WTC11 (cell line): ENCODE measurements at regions not wholly inside any gene's neighbourhood (a gene's known extent, or its start where the extent isn't known, plus 50 kb on each side); places are given as distances from the start of the nearest gene placed in this dataset.

Source experiments
- ATAC-seq: fragments of 200-7000 bp; cut with Tn5 transposase; 2 replicates; pipeline ENCODE4 v1.10.0; 2021; ENCODE audit warnings: mild to moderate bottlenecking, moderate library complexity
- CTCF ChIA-PET: fragments of 300-600 bp; sonication (Branson Sonifier 250); formaldehyde crosslinking; loops from one replicate; lab custom pipeline; 2021; ENCODE audit warnings: antibody characterized with exemption; lab: Charles Lee
- POLR2A ChIA-PET: fragments of 350-600 bp; sonication (Branson Sonifier 250); formaldehyde crosslinking; loops from one replicate; lab custom pipeline; 2021; ENCODE audit warnings: antibody characterized with exemption; lab: Charles Lee
- DNase-seq: peaks from one replicate; pipeline ENCODE4 v3.0.0; 2021; ENCODE audit warnings: low spot score
- H3K27ac Mint-ChIP-seq: 2 replicates; pipeline ENCODE4 v1.8.0; 2021; ENCODE audit warnings: mixed read lengths
- H3K27me3 Mint-ChIP-seq: 2 replicates; pipeline ENCODE4 v1.8.0; 2021; ENCODE audit warnings: low read depth, mild to moderate bottlenecking, moderate library complexity, mixed read lengths
- H3K36me3 Mint-ChIP-seq: 2 replicates; pipeline ENCODE4 v1.8.0; 2021; ENCODE audit warnings: mixed read lengths
- H3K4me1 Mint-ChIP-seq: 2 replicates; pipeline ENCODE4 v1.8.0; 2022; ENCODE audit warnings: mixed read lengths
- H3K4me3 Mint-ChIP-seq: 2 replicates; pipeline ENCODE4 v1.8.0; 2021; ENCODE audit warnings: mild to moderate bottlenecking, moderate library complexity, mixed read lengths
- H3K9me3 Mint-ChIP-seq: 2 replicates; pipeline ENCODE4 v1.8.0; 2021; ENCODE audit warnings: mixed read lengths
- ATF2 ChIP-seq: sonication (generic); formaldehyde crosslinking; IDR thresholded peaks from 2 replicates; pipeline ENCODE4 v1.8.1; 2022; ENCODE audit warnings: low read depth, missing genetic modification reagents, borderline replicate concordance
- CDX4 ChIP-seq: fragments of 250-450 bp; sonication (Bioruptor Pico); IDR thresholded peaks from 2 replicates; pipeline ENCODE4 v1.9.0; 2021; ENCODE audit warnings: moderate library complexity, mild to moderate bottlenecking, inconsistent platforms, borderline replicate concordance
- E2F4 ChIP-seq: sonication (generic); formaldehyde crosslinking; IDR thresholded peaks from 2 replicates; pipeline ENCODE4 v1.8.1; 2022; ENCODE audit warnings: low read depth, mild to moderate bottlenecking, moderate library complexity, missing genetic modification reagents, borderline replicate concordance
- E2F5 ChIP-seq: sonication (generic); formaldehyde crosslinking; IDR thresholded peaks from 2 replicates; pipeline ENCODE4 v1.8.1; 2022; ENCODE audit warnings: mild to moderate bottlenecking, moderate library complexity, missing genetic modification reagents
- ESRRA ChIP-seq: sonication (generic); formaldehyde crosslinking; IDR thresholded peaks from 2 replicates; pipeline ENCODE4 v1.8.1; 2022; ENCODE audit warnings: mild to moderate bottlenecking, missing genetic modification reagents, borderline replicate concordance
- ETV6 ChIP-seq: sonication (generic); formaldehyde crosslinking; IDR thresholded peaks from 2 replicates; pipeline ENCODE4 v1.8.1; 2022; ENCODE audit warnings: mild to moderate bottlenecking, missing genetic modification reagents
- GTF2I ChIP-seq: fragments of 250-450 bp; sonication (Bioruptor Pico); conservative IDR thresholded peaks from 2 replicates; pipeline ENCODE4 v1.4.0; 2021; ENCODE audit warnings: mild to moderate bottlenecking
- IRF1 ChIP-seq: sonication (generic); formaldehyde crosslinking; IDR thresholded peaks from 2 replicates; pipeline ENCODE4 v1.8.0; 2023; ENCODE audit warnings: missing genetic modification reagents
- MAX ChIP-seq: sonication (generic); formaldehyde crosslinking; IDR thresholded peaks from 2 replicates; pipeline ENCODE4 v1.8.0; 2022; ENCODE audit warnings: mild to moderate bottlenecking, missing genetic modification reagents
- MXD4 ChIP-seq: fragments of 250-450 bp; sonication (Bioruptor Pico); IDR thresholded peaks from 2 replicates; pipeline ENCODE4 v1.8.0; 2021; ENCODE audit warnings: mild to moderate bottlenecking, moderate library complexity, borderline replicate concordance
- RELA ChIP-seq: sonication (generic); formaldehyde crosslinking; IDR thresholded peaks from 2 replicates; pipeline ENCODE4 v1.8.1; 2022; ENCODE audit warnings: missing genetic modification reagents, mild to moderate bottlenecking, borderline replicate concordance
- ZBTB21 ChIP-seq: sonication (generic); formaldehyde crosslinking; IDR thresholded peaks from 2 replicates; pipeline ENCODE4 v1.8.1; 2023; ENCODE audit warnings: mild to moderate bottlenecking, missing genetic modification reagents, borderline replicate concordance
- TF ChIP-seq, protein P1 (sequence below): sonication (generic); formaldehyde crosslinking; IDR thresholded peaks from 2 replicates; pipeline ENCODE4 v1.8.1; 2023; ENCODE audit warnings: mild to moderate bottlenecking, missing genetic modification reagents, moderate library complexity
- TF ChIP-seq, protein P2 (sequence below): fragments of 250-450 bp; sonication (Bioruptor Pico); conservative IDR thresholded peaks from 2 replicates; pipeline ENCODE4 v1.9.0; 2021; ENCODE audit warnings: mild to moderate bottlenecking
- TF ChIP-seq, protein P3 (sequence below): sonication (generic); formaldehyde crosslinking; IDR thresholded peaks from 2 replicates; pipeline ENCODE4 v1.8.0; 2022; ENCODE audit warnings: missing genetic modification reagents

DNA sequence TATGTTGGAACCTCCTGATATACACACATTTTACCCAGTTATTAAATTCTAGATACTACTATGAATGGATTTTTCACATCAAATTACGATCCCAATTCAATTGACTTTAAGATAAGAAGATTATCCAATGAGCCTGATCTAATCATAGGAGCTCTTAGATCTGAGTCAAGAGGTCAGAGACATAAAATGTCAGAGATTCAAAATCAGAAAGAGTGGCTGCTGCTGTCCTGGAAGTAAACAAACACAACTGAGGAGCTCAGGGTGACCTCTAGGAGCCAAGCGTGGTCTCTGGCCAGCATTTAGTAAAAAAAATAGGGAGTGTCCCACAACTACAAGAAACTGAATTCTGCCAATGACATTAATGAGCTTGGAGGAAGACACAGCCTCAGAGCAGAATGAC, 557.1 kb upstream of the CBLB start (continued):
- TF ChIP-seq ATF2 (CRISPR knock-in tag) = no peak
- TF ChIP-seq ZBTB21 (CRISPR knock-in tag) = no peak
- TF ChIP-seq GTF2I = no peak
- no peak for TF ChIP-seq E2F4 (CRISPR knock-in tag)
- no peak for TF ChIP-seq E2F5
- no peak for TF ChIP-seq ESRRA (CRISPR knock-in tag)
- TF ChIP-seq RELA = no peak

DNA sequence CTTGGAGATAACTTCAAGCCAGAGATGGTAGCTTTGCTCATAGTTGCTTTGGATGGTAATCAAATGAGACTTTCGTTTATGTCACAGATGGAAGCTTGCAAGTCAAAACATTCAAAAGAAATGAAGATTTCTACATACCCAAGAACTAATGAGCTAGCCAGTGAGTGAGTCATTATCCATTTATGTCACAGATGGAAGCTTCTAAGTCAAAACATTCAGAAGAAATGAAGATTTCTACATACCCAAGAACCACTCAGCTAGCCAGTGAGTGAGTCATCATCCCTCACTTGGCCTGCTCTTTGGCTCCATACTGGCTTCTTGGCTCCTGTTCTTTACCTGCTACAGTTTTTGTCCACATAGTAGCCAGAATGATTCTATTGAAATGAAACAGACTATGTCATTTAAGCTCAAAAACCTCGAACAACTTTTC, 559.8 kb upstream of the CBLB start:
- TF ChIP-seq CDX4 (CRISPR knock-in tag) (no peak), MXD4 (CRISPR knock-in tag) (no peak), IRF1 (CRISPR knock-in tag) (no peak), ETV6 (CRISPR knock-in tag) (no peak), MAX (CRISPR knock-in tag) (no peak)
- TF ChIP-seq, protein P1, sequence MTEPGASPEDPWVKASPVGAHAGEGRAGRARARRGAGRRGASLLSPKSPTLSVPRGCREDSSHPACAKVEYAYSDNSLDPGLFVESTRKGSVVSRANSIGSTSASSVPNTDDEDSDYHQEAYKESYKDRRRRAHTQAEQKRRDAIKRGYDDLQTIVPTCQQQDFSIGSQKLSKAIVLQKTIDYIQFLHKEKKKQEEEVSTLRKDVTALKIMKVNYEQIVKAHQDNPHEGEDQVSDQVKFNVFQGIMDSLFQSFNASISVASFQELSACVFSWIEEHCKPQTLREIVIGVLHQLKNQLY (CRISPR knock-in tag) = no peak
- TF ChIP-seq, protein P2, sequence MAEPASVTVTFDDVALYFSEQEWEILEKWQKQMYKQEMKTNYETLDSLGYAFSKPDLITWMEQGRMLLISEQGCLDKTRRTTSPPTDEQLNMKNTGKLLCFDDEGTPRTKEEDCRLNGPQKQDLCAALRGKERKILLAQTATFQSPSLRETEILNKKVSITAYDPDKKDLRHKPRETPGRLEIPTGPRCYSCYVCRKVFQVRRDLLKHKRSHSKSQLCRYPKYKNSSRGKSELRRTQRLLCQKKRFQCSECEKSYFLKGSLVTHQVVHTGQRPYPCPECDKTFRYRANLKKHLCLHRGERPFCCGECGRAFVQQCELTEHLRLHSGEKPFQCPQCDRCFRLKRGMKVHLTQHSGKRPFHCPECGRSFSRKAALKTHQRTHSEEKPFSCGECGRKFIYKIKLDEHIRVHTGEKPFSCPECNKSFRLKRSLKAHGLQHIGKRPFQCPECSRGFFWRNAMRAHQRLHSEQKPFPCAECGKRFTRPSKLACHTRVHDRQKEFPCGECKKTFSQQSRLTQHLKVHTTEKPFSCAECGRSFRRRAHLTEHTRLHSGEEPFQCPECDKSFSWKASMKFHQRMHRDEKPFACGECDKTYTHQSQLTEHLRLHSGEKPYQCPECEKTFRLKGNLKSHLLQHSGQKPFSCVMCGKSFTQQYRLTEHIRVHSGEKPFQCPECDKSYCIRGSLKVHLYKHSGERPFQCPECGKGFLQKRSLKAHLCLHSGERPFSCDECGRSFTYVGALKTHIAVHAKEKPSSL = no peak
- TF ChIP-seq, protein P3, sequence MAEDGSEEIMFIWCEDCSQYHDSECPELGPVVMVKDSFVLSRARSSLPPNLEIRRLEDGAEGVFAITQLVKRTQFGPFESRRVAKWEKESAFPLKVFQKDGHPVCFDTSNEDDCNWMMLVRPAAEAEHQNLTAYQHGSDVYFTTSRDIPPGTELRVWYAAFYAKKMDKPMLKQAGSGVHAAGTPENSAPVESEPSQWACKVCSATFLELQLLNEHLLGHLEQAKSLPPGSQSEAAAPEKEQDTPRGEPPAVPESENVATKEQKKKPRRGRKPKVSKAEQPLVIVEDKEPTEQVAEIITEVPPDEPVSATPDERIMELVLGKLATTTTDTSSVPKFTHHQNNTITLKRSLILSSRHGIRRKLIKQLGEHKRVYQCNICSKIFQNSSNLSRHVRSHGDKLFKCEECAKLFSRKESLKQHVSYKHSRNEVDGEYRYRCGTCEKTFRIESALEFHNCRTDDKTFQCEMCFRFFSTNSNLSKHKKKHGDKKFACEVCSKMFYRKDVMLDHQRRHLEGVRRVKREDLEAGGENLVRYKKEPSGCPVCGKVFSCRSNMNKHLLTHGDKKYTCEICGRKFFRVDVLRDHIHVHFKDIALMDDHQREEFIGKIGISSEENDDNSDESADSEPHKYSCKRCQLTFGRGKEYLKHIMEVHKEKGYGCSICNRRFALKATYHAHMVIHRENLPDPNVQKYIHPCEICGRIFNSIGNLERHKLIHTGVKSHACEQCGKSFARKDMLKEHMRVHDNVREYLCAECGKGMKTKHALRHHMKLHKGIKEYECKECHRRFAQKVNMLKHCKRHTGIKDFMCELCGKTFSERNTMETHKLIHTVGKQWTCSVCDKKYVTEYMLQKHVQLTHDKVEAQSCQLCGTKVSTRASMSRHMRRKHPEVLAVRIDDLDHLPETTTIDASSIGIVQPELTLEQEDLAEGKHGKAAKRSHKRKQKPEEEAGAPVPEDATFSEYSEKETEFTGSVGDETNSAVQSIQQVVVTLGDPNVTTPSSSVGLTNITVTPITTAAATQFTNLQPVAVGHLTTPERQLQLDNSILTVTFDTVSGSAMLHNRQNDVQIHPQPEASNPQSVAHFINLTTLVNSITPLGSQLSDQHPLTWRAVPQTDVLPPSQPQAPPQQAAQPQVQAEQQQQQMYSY (CRISPR knock-in tag) = no peak
- H3K4me3 Mint-ChIP-seq = no peak overlapping the region
- H3K36me3 Mint-ChIP-seq = no peaks in the 10 kb centered on the region
- peaks cover 8% of the 10 kb centered on the region for H3K9me3 Mint-ChIP-seq
- CTCF ChIA-PET = interaction anchor here (0.9 kb wide), 1 partner anchor 690 kb away, joined by 4 read pairs; no protein-coding TSS in a partner anchor
- ATAC-seq (no peak), DNase-seq (no peak)
- H3K4me1 Mint-ChIP-seq = no peaks in the 10 kb centered on the region
- H3K27me3 Mint-ChIP-seq = no peaks in the 10 kb centered on the region
- POLR2A ChIA-PET = no interaction called here
- no peak overlapping the region for H3K27ac Mint-ChIP-seq
